HG02852 (cell line): ENCODE measurements at regions not wholly inside any gene's neighbourhood (a gene's known extent, or its start where the extent isn't known, plus 50 kb on each side); places are given as distances from the start of the nearest gene placed in this dataset.
"Not testable (repeated sequence)": the region's sequence is repeated elsewhere in the genome, so short reads cannot be mapped to it uniquely, and the experiment has no call there.

Experiments
- ATAC-seq: cut with Tn5 transposase; IDR thresholded peaks from one replicate; pipeline ENCODE4 v1.9.1; 2021; ENCODE audit warnings: mild to moderate bottlenecking, moderate library complexity; ENCODE audit not compliant: unreplicated experiment

GRCh38 chr2:8248623-8248957, 433.3 kb upstream of the ID2 start:
- ATAC-seq = no peak

- no peak for ATAC-seq
Measured at GRCh38 chr2:8249141-8249540, 432.7 kb upstream of the ID2 start.

- ATAC-seq = no peak
Measured at GRCh38 chr2:8249769-8250168, 432.1 kb upstream of the ID2 start.

GRCh38 chr2:8250290-8250689, 431.6 kb upstream of the ID2 start:
- not testable (repeated sequence) for ATAC-seq

- no peak for ATAC-seq
Measured at GRCh38 chr2:8251291-8251690, 430.6 kb upstream of the ID2 start.

GRCh38 chr2:8251856-8252255, 430.0 kb upstream of the ID2 start:
- ATAC-seq = no peak

GRCh38 chr2:8252997-8253694, 428.7 kb upstream of the ID2 start:
- peak; percentile 90 for ATAC-seq

GRCh38 chr2:8253781-8254180, 428.1 kb upstream of the ID2 start:
- no peak for ATAC-seq

GRCh38 chr2:8254214-8254613, 427.6 kb upstream of the ID2 start:
- ATAC-seq = not testable (repeated sequence)

GRCh38 chr2:8254791-8255447, 426.9 kb upstream of the ID2 start:
- ATAC-seq = no peak

- no peak for ATAC-seq
Measured at GRCh38 chr2:8255448-8255800, 426.4 kb upstream of the ID2 start.

GRCh38 chr2:8256905-8257304, 425.0 kb upstream of the ID2 start:
- no peak for ATAC-seq

GRCh38 chr2:8257502-8257901, 424.4 kb upstream of the ID2 start:
- no peak for ATAC-seq

- no peak for ATAC-seq
Measured at GRCh38 chr2:8258406-8258805, 423.4 kb upstream of the ID2 start.

GRCh38 chr2:8259106-8259840, 422.6 kb upstream of the ID2 start:
- no peak for ATAC-seq

- no peak for ATAC-seq
Measured at GRCh38 chr2:8259841-8260178, 422.0 kb upstream of the ID2 start.

GRCh38 chr2:8260213-8260612, 421.6 kb upstream of the ID2 start:
- no peak for ATAC-seq

- ATAC-seq = no peak
Measured at GRCh38 chr2:8263901-8264300, 418.0 kb upstream of the ID2 start.

- ATAC-seq = no peak
Measured at GRCh38 chr2:8264981-8265380, 416.9 kb upstream of the ID2 start.

- ATAC-seq = no peak
Measured at GRCh38 chr2:8265476-8266226, 416.2 kb upstream of the ID2 start.

- ATAC-seq = no peak
Measured at GRCh38 chr2:8266563-8266962, 415.3 kb upstream of the ID2 start.

- no peak for ATAC-seq
Measured at GRCh38 chr2:8267048-8267447, 414.8 kb upstream of the ID2 start.
